GM12875 (cell line): ENCODE measurements at regions not wholly inside any gene's neighbourhood (a gene's known extent, or its start where the extent isn't known, plus 50 kb on each side); places are given as distances from the start of the nearest gene placed in this dataset.

Experiments
- H3K4me3 ChIP-seq: one replicate; pipeline ENCODE4 v1.5.1; 2011; ENCODE audit warnings: low read depth, low read length, control low read depth
- TF ChIP-seq, protein P1 (sequence below): IDR thresholded peaks from 2 replicates; pipeline ENCODE4 v1.5.1; 2011; ENCODE audit warnings: low read depth, mild to moderate bottlenecking, control low read depth, inconsistent platforms, low read length, moderate library complexity, borderline replicate concordance; ENCODE audit not compliant: insufficient read depth

DNA sequence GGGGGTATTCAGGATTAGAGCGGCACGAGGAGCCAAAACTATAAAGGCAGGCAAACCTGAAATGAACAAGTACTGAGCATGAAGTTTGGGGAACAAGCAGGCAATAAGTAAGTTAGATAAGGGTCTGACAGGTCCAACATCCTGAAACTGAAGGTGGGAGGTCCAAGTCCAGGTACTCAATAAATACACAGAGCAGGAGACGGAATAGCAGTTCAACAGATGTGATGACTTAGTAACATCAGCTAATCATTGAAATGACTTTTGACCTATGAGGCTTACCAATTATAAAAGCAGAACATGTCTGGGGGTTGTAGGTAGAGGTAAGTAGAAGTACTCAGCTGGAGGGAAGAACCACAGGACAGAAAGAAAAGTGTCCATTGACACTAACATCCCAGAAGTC lies 132.8 kb upstream of the PDZRN3 start:
- H3K4me3 ChIP-seq: no peak overlapping the region
- TF ChIP-seq, protein P1, sequence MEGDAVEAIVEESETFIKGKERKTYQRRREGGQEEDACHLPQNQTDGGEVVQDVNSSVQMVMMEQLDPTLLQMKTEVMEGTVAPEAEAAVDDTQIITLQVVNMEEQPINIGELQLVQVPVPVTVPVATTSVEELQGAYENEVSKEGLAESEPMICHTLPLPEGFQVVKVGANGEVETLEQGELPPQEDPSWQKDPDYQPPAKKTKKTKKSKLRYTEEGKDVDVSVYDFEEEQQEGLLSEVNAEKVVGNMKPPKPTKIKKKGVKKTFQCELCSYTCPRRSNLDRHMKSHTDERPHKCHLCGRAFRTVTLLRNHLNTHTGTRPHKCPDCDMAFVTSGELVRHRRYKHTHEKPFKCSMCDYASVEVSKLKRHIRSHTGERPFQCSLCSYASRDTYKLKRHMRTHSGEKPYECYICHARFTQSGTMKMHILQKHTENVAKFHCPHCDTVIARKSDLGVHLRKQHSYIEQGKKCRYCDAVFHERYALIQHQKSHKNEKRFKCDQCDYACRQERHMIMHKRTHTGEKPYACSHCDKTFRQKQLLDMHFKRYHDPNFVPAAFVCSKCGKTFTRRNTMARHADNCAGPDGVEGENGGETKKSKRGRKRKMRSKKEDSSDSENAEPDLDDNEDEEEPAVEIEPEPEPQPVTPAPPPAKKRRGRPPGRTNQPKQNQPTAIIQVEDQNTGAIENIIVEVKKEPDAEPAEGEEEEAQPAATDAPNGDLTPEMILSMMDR: no peak

DNA sequence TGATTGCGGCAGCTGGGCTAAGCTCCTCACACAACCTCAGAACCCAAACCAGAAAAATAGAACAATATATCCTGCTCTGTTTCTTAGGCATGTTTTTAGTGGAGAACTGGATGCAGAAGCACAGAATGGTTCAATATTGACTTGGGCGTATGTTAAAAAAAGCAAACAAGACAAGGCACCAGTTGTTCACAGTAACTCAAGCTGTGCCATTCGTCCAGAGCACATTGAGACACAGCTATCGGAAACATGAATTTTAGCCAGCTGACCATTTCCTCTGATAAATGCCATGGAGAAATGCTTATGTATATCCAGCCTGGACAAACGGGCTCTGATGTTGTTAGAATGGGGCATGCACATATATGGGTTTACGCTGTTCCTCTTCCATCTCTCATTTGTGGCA lies 129.2 kb upstream of the PDZRN3 start:
- H3K4me3 ChIP-seq: no peak overlapping the region
- TF ChIP-seq, protein P1: no peak

DNA sequence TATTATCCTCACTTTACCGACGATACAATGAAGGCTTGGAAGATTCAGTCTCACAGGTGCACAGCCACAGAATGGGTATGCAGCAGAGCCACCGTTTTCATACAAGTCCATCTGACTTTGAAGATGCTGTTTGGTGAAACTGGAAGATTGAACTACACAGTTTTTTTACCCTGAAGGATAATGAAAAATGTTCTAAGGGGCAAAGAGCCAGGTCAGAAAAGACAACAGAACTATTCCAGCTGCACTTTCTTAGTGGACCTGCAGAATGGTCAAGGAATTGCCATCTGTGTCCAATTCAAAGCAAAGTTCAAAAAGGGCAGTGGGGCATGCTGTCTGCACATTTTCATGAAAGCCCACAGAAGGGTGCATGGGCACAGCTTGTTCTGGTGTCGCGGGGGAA lies 127.6 kb upstream of the PDZRN3 start:
- no peak overlapping the region for H3K4me3 ChIP-seq
- TF ChIP-seq, protein P1: no peak

DNA sequence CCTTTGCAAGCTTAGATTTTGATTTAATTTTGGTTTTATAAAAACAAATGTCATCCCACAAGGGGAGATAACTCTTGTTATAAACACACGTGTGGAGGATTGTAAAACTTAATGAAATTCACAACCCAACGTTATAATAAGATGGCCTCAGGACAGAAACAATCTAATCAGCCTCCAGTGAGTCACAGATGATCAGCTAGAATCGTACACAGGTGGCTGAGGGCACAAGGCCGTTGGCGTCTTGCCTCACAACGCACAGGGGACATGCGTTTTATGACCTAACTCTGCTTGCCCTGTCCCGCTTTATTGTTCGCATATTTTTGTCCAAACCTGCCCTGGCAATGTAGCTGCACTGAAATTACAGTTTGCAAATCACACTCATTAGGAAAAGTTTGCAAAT lies 121.9 kb upstream of the PDZRN3 start:
- TF ChIP-seq, protein P1: no peak
- no peak overlapping the region for H3K4me3 ChIP-seq

DNA sequence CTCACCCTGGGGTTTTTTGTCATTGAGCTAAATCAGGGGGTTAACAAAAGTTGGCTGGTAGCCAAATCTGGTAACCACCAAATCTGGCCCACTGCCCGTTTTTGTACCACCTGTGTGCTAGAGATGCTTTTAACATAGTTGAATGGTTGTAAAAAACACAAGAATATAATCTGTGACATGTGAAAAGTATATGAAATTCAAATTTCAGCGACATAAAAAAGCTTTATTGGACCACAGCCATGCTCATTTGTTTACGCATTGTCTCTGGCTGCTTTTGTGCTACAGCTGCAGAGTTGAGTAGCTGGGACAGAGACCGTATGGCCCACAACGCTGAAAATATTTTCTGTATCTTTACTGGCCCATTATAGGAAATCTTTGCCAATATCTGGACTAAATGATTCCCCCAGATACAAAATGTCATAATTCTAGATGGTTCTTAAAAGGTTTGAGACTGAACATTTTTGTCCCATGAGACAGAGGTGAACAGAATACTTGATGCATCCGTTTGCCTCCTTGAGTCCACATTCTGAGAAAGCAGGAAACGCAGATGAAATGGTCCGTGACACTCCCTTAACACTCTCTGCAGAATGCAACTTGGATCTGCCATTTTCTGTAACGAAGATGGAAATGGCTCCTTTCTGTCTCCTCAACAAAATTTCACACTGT lies 120.9 kb upstream of the PDZRN3 start:
- no peak overlapping the region for H3K4me3 ChIP-seq
- TF ChIP-seq, protein P1: no peak

DNA sequence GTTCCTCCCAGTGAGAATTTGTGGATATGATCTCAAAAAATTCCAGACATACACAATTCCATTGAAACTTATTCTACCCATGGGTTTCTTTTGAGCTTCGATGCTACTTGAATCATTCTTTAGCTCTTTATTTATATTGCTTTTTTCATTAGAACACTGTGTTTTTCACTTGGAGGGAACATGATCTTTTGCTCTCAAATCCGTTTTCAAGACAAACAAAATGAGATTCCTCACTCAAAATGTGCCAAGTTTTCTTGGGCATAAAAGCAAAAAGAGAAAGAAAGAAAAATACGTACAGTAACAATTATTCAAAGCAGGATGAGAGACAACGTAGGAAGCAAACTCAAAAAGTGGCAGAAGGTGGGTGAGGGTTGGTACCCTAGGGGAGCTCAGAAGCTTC lies 118.8 kb upstream of the PDZRN3 start:
- TF ChIP-seq, protein P1: no peak
- no peak overlapping the region for H3K4me3 ChIP-seq

DNA sequence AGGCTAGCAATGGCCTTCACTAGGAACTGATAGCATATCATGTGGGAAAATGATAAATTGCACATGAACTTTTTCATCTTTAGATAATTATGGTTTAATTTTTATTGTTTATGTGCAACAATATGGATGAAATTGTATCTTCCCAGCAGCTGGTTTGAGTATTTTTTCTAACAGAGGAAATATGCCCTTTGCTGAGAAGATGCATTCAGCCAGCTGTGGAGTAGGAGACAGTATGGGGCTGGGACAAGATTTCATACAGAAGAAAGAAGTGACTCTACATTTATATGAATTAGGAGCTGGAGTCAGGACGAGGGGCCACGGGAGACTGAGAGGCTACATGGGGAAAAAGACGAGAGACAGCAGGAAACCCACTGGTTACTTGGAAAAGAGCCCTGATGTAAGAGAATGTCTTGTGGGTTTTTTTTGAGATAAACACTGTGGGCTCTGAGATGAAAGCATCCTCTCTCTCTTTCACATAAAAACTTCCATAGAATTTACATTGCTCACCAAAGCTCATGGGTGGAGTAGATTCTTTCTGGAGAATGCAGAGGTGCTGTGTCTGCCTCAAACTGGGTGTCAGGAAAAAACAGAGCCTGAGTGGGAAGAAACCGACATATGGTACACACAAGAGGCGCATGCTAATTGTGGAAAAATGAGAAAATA lies 115.2 kb upstream of the PDZRN3 start:
- no peak overlapping the region for H3K4me3 ChIP-seq
- TF ChIP-seq, protein P1: no peak
